UCSD-AML1 (cell line): ENCODE measurements at regions not wholly inside any gene's neighbourhood (a gene's known extent, or its start where the extent isn't known, plus 50 kb on each side); places are given as distances from the start of the nearest gene placed in this dataset.

Source experiments
- DNase-seq: peaks from one replicate; lab custom pipeline; 2025; ENCODE audit not compliant: unreplicated experiment; lab: John Stamatoyannopoulos, UW

DNA sequence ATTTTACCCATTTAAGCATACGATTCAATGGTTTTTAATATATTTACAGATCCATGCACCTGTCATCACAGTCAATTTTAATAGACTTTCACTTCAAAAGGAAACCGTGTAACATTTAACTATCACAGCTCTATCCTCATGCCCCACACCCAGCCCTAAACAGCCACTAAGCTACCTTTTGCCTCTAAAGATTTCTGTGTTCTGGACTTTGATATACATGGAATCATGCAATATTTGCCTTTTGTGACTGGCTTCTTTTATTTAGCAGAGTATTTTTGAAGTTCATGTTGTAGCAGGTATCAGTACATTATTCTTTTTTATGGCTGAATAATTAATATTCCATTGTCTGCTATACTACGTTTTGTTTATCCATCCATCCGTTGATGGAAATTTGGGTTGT lies 50.3 kb upstream of the STX16 start:
- no peak for DNase-seq

DNA sequence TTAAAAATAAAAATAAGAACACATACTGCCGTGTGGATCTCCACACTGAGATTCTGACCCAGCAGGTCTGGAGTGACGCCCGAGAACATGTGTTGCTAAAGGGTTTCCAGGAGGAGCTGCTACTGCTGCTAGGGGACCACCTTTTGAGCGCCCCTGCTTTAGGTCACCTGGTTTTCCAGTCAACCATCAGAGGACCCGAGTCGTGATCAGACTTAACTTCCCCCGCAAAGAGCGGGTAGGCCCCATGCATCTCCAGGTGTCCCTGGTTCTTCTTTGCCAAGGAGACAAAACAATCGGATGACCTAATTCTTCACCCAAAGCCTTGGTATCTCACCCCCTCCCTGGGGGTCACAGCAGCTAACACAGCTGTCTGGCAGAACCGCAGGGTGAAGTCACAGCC lies 51.1 kb upstream of the STX16 start:
- no peak for DNase-seq

- DNase-seq = no peak
These were observed 52.7 kb upstream of the STX16 start for GRCh38 chr20:58598211-58599015.

DNA sequence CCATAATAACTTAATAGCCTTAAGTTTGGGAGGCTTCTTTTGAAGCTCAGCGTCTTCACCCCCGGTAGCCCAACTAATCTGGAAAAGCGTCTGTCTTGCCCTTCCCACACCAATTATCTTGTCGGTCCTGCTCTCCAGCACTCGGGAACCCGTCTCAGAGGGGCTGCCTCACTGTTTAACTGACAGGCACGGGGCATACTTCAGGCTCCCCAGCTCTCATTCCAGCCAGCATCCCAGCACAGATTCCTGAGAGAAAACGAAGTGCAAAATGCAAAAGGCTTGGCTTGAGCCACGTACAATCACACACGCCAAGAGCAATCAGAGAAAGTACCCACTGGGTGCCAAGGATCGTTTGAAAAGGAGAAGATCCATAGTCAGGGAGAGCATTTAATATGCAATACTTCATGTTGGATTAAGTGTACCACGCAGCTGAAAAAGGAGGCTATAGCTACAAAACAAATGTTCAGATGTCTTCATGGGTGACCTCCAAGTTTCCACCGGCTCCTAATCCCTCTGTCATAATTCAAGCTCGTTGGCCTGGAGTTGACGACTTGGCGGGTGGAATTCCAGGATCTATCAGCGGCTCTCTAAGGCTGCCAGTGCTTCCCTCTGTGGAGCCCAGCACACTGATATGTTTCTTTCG lies 53.7 kb upstream of the STX16 start:
- no peak for DNase-seq

- DNase-seq = no peak
These were observed 54.3 kb upstream of the STX16 start for GRCh38 chr20:58596750-58597248.

DNA sequence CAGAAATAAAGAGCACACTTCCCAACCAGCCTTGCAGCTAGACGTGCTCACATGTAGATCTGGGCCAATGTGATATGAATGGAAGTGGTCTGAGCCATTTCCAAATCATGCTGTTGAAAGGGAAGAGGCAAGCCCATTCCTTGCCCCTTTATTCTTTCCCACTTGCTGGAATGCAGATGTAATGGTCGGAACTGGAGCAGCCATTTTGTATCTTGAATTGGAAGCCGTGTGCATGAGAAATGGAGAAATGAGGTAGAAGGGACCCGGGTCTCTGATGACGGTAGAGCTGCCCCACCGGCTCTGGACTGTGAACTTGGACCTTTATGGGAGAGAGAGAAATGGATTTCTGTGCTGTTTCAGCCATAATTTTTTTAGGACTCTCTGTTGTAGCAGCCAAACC lies 54.8 kb upstream of the STX16 start:
- DNase-seq = no peak

DNA sequence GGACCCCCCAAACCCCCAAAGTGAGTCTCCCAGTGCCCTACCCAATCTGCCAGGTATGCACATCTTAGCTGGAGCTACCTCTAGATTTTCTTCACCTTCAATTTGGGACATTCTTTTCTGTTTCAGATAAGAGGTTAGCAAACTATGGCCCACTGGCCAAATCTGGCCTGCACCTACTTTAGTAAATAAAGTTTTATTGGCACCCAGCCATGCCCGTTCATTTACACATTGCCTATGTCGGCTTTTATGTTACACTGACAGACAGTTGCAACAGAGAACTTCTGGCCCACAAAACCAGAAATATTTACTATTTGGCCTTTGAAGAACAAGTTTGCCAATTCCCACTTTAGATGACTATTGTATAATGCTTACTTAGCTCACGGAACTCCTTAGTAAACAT lies 55.9 kb upstream of the STX16 start:
- no peak for DNase-seq

DNA sequence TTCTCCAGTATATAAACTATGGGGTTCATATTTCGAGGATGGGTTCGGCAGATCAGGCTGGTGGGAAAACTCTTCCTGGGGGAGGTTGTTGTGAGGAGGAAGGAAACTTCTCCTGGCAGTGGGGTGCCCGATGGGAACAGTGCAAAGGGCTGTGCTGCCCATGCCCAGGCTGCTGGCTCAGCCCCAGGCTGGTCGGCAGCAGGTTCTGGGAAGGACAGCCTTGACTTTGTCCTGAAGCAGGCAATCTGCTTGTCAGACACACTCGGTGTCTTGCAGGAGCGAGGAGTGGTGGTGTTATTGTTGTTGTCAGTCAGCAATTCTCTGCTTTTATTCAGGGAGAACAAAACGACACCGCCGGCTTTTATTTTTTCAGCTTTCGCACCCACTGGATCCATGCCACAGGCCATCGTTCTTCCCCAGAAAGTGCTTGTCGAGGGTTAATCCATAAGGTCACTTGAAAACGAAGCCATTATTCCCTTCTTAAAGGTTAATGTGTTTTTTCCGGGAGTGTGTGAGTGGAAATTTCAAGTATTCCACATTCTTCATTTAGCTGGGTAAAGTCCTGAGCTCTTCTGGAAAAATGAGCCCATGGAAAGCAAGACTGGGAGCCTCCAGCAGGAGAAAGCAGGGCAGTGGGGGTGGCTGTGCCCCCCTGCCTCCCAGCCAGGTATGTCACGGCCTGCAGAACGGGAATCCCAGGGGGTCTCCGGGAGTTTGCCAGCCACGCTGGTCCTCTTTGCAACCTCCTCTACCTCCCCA lies 57.0 kb upstream of the STX16 start:
- DNase-seq = no peak

GRCh38 chr20:58592076-58592695 lies 58.9 kb upstream of the STX16 start:
- no peak for DNase-seq

- no peak for DNase-seq
These were observed 60.2 kb upstream of the STX16 start for GRCh38 chr20:58590679-58591473.

GRCh38 chr20:58587467-58587866 lies 63.6 kb upstream of the STX16 start:
- DNase-seq = no peak

GRCh38 chr20:58586565-58587093 lies 64.5 kb upstream of the STX16 start:
- DNase-seq = no peak

- DNase-seq = no peak
These were observed 65.1 kb upstream of the STX16 start for GRCh38 chr20:58585753-58586540.

DNA sequence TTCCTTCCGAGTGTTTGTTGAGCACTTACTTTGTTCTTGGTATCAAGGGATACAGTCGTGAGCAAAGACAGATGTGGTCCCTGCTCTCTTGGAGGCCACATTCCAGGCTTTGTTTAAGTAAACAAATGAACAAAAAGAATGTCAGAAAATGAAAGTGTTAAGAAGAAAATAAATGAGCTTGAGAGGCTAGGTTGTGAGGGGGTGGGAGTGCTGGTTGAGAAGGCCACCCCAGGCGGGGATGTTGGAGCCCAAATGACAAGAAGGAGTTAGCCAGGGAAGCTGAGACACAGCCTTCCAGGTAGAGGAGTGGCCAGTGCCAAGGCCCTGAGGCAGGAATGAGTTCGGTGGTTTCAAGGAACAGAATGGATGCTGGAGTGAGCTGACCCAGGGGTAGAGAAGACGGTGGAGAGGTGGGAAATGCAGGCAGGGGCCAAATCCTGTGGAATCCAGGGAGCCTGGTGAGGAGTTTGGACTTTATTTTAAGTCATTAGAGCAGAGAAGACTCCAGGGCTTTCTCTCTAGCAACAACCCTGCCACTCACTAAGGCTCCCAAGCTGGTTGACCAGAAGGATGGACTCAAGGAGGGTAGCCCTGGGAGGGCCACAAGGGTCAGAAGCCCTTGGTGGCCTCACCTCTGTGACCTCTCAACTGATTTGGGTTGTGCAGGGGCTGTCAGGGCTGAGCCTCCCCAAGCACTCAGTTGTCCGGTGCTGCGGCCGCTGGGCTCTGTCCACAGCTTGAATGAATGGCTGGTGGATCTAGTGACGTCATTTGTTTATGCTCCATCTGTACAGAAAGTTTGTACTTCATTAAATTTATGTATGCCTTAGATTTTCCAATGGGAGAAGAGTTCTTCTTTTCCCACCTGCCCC lies 66.0 kb upstream of the STX16 start:
- no peak for DNase-seq

GRCh38 chr20:58584051-58584824 lies 66.8 kb upstream of the STX16 start:
- no peak for DNase-seq

DNA sequence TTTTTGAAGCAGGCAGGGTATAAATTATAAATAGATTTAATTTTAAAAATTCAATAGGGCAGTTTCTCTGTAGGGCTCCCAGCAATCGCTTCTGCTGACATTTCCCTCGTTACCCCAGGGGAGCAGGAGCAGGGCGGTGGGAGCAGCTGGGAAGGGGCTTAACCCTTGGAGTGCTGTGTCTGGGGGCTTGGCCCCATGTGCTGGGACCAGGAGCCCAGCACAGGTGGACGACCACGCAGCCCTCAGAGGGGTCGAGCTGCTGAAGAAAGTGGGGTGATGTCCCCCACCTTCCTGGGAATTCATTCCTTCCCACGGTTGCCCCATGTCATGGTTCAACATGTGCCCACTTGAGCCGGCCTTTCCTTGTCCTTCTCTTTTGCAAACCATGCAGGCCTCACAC lies 67.5 kb upstream of the STX16 start:
- DNase-seq = no peak

- DNase-seq = no peak
These were observed 67.9 kb upstream of the STX16 start for GRCh38 chr20:58583176-58583575.

DNA sequence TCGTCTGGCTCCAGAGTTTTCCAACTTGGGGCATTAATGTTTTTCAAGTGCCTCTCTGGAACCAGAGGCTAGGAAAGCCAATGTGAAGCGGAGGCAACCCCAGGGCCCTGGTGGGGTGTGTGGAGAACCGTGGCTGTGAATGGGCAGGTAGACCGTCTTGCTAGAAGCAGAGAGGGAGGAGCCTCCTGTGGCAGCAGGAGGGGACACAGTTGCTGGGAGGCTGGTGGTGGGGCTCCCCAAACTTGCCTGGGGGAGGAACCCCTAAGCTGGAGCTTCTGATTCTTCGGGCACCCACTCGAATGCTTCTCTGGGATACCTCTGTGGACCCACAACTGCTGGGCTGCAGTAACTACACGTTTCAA lies 65.3 kb upstream of the APCDD1L start:
- DNase-seq = no peak
